ENCODE measurements at regions not wholly inside any gene's neighbourhood (a gene's known extent, or its start where the extent isn't known, plus 50 kb on each side); places are given as distances from the start of the nearest gene placed in this dataset.
A peak's percentile ranks its signal among the peaks of the same experiment; 100 is the strongest.

GRCh38 chr1:70628973-70629372 lies 217.9 kb downstream of the CTH start:
- 0 out of 4 replicates have a peak, but pooled peaks of 1 of the 2 experiments have one; percentile 2 for TF ChIP-seq RAD21 (IDR thresholded peaks at IDR 0.05 in 1 of 2, conservative IDR thresholded peaks at IDR 0.05 in 1 of 2; ENCODE audit: low read depth in 2 of 2, low read length in 2 of 2)
- no peak for TF ChIP-seq YY1 (IDR thresholded peaks at IDR 0.05; ENCODE audit: low read depth, low read length)
